Calu3 (cell line): ENCODE measurements at regions not wholly inside any gene's neighbourhood (a gene's known extent, or its start where the extent isn't known, plus 50 kb on each side); places are given as distances from the start of the nearest gene placed in this dataset.

Experiments
- BruUV-seq: library from RNA; stranded (reverse); fragments of 400-500 nt; replicated peaks from 2 replicates; lab custom pipeline; 2021; lab: Mats Ljungman, UMichigan
- CTCF ChIA-PET: fragments of 300-600 bp; sonication (Branson Sonifier 250); formaldehyde crosslinking; loops from one replicate; lab custom pipeline; 2022; ENCODE audit warnings: antibody characterized with exemption; lab: Charles Lee
- DNase-seq: peaks from one replicate; pipeline ENCODE4 v3.0.0; 2022
- H3K27ac Mint-ChIP-seq: one replicate; pipeline ENCODE4 v1.8.0; 2022; ENCODE audit warnings: mixed read lengths; ENCODE audit not compliant: unreplicated experiment
- H3K27me3 Mint-ChIP-seq: one replicate; pipeline ENCODE4 v1.8.0; 2022; ENCODE audit warnings: mixed read lengths; ENCODE audit not compliant: unreplicated experiment
- H3K36me3 Mint-ChIP-seq: one replicate; pipeline ENCODE4 v1.8.0; 2022; ENCODE audit warnings: mild to moderate bottlenecking, moderate library complexity, mixed read lengths; ENCODE audit not compliant: insufficient read depth, unreplicated experiment
- H3K4me1 Mint-ChIP-seq: one replicate; pipeline ENCODE4 v1.8.0; 2022; ENCODE audit warnings: mild to moderate bottlenecking, low read depth, mixed read lengths; ENCODE audit not compliant: unreplicated experiment
- H3K4me3 Mint-ChIP-seq: one replicate; pipeline ENCODE4 v1.8.0; 2022; ENCODE audit warnings: mild to moderate bottlenecking, low read depth, moderate library complexity, mixed read lengths; ENCODE audit not compliant: unreplicated experiment
- H3K9me3 Mint-ChIP-seq: one replicate; pipeline ENCODE4 v1.8.0; 2022; ENCODE audit warnings: low read depth, mixed read lengths; ENCODE audit not compliant: unreplicated experiment
- intact Hi-C: fragments of 100-400 bp; cut with micrococcal nuclease; formaldehyde crosslinking; loops from one replicate; pipeline ENCODE4 v1.10.0; 2022; ENCODE audit not compliant: unreplicated experiment
- TF ChIP-seq, protein P1 (sequence below): fragments of 200-600 bp; IDR thresholded peaks from one replicate; pipeline ENCODE4 v1.8.0; 2022; ENCODE audit warnings: antibody characterized with exemption; ENCODE audit not compliant: unreplicated experiment

DNA sequence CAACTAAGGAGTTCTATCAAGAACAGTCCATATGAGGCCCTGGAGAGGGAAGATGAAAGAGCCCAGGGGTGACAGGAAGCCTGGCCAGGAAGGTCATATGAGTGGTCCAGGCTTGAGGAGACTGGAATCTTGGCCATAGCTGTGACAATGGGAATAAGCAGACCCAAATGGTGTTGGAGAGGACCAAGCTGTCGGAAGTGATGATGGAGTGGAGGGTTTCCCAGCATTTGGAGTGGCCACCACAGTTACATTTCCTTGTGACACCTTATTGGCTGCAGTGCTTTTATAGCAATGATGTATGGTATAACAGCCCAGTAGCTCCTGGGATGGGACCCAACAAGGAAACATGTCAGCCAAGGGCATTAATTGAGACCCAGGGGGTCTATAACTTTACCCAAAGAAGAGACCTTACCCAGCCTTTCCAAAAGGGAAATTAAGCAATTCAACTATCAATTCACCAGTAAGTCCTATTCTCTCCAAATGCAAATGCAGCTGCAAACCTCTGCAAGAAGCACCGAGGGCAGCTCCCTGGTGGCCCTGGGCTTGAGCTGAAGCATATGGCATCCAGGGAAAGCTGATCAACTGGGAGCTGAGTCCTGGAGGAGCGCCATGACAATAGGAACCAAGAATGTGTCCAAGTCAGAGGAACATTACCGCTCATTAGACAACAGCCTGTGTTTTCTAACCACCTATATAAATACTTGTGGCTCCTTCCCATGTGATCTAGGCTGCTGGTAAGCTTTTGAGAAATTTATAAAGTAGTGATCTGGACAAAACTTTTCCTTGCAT, 219.4 kb downstream of the SOD2 start:
- H3K9me3 Mint-ChIP-seq = no peaks in the 10 kb centered on the region
- H3K27ac Mint-ChIP-seq = no peak overlapping the region
- no TSS peak for BruUV-seq
- intact Hi-C loops = no loop called here
- peaks cover 29% of the 10 kb centered on the region for H3K27me3 Mint-ChIP-seq
- H3K4me3 Mint-ChIP-seq = no peak overlapping the region
- CTCF ChIA-PET = no interaction called here
- H3K4me1 Mint-ChIP-seq = no peaks in the 10 kb centered on the region
- DNase-seq = no peak
- no peaks in the 10 kb centered on the region for H3K36me3 Mint-ChIP-seq
- TF ChIP-seq, protein P1, sequence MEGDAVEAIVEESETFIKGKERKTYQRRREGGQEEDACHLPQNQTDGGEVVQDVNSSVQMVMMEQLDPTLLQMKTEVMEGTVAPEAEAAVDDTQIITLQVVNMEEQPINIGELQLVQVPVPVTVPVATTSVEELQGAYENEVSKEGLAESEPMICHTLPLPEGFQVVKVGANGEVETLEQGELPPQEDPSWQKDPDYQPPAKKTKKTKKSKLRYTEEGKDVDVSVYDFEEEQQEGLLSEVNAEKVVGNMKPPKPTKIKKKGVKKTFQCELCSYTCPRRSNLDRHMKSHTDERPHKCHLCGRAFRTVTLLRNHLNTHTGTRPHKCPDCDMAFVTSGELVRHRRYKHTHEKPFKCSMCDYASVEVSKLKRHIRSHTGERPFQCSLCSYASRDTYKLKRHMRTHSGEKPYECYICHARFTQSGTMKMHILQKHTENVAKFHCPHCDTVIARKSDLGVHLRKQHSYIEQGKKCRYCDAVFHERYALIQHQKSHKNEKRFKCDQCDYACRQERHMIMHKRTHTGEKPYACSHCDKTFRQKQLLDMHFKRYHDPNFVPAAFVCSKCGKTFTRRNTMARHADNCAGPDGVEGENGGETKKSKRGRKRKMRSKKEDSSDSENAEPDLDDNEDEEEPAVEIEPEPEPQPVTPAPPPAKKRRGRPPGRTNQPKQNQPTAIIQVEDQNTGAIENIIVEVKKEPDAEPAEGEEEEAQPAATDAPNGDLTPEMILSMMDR = no peak

- H3K27me3 Mint-ChIP-seq = peaks cover 18% of the 10 kb centered on the region
- H3K4me3 Mint-ChIP-seq = no peak overlapping the region
- TF ChIP-seq, protein P1 = no peak
- CTCF ChIA-PET = no interaction called here
- no peaks in the 10 kb centered on the region for H3K9me3 Mint-ChIP-seq
- H3K4me1 Mint-ChIP-seq = no peaks in the 10 kb centered on the region
- intact Hi-C loops = no loop called here
- no peak overlapping the region for H3K27ac Mint-ChIP-seq
- H3K36me3 Mint-ChIP-seq = no peaks in the 10 kb centered on the region
- DNase-seq = no peak
- BruUV-seq = no TSS peak
Measured at GRCh38 chr6:159470397-159470796, 222.6 kb downstream of the SOD2 start.

DNA sequence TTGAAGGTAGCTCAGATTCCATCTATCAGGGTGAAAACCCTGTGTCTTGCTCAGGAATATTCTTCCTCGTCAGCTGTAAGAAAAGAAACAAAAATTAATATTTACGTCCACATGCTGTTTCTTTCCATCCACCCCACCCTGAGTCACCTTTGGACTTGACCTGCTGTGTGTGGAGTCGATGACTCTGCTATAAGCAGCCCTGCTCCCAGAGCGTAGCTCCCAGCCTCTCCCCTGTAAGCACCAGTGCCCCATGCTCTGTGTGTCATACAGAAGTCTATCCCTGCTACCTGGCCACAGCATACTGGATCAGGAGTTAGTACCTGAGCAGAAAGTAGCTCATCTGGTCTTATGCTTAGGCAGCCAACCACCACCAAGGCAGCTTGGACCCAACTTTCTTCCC, 223.6 kb downstream of the SOD2 start:
- peaks cover 9% of the 10 kb centered on the region for H3K27me3 Mint-ChIP-seq

DNA sequence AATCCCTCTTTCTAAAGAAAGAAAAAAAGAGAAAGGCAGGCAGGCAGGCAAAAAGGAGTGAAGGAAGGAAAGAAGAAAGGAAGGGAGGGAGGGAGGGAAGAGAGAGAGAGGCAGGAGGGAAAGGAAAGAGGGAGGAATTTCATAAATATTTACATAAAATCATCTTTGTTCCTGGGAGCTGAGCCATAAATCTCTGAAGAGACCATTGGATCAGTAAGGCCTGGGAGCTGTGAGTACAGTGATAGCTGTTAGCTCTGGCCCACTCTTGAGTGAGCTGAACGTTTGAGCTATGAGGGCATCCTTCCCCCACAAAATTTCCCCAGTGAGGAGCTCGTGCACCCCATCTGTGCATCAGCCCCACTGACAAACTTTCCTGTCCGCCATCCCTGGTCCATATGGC, 224.0 kb downstream of the SOD2 start:
- peaks cover 4% of the 10 kb centered on the region for H3K27me3 Mint-ChIP-seq
- BruUV-seq = no TSS peak
- H3K36me3 Mint-ChIP-seq = no peaks in the 10 kb centered on the region
- no peaks in the 10 kb centered on the region for H3K9me3 Mint-ChIP-seq
- intact Hi-C loops = loop anchor here (10.0 kb wide), 1 partner anchor 214 kb away; no protein-coding TSS in a partner anchor
- CTCF ChIA-PET = no interaction called here
- no peak overlapping the region for H3K27ac Mint-ChIP-seq
- no peak for DNase-seq
- H3K4me1 Mint-ChIP-seq = no peaks in the 10 kb centered on the region
- no peak overlapping the region for H3K4me3 Mint-ChIP-seq
- TF ChIP-seq, protein P1 = no peak

More for the DNA sequence above, 223.6 kb downstream of the SOD2 start:
- intact Hi-C loops = loop anchor here (10.0 kb wide), 1 partner anchor 215 kb away; no protein-coding TSS in a partner anchor
- DNase-seq = no peak
- BruUV-seq = no TSS peak
- no peaks in the 10 kb centered on the region for H3K4me1 Mint-ChIP-seq
- TF ChIP-seq, protein P1 = no peak
- H3K36me3 Mint-ChIP-seq = no peaks in the 10 kb centered on the region
- H3K9me3 Mint-ChIP-seq = no peaks in the 10 kb centered on the region
- CTCF ChIA-PET = no interaction called here
- no peak overlapping the region for H3K27ac Mint-ChIP-seq
- no peak overlapping the region for H3K4me3 Mint-ChIP-seq
